Spleen (tissue), 11 donors: ENCODE measurements at regions not wholly inside any gene's neighbourhood (a gene's known extent, or its start where the extent isn't known, plus 50 kb on each side); places are given as distances from the start of the nearest gene placed in this dataset.

Experiments
- DNase-seq: peaks from one replicate; pipeline ENCODE4 v3.0.0-alpha.2; 2020
- H3K27ac ChIP-seq, 8 donors: fragments of 200-600 bp; sonication (generic) in 7 of 8; 1 replicate in 4 of 8; 2 replicates in 4 of 8; pipeline versions ENCODE4 v1.5.0 to v1.8.0; 2016 to 2021; ENCODE audit warnings: inconsistent platforms in 4 of 8, mild to moderate bottlenecking in 4 of 8, moderate library complexity in 1 of 8
- H3K27me3 ChIP-seq, 7 donors: fragments of 200-600 bp; sonication (generic) in 6 of 7; replicated peaks in 1 of 7; 1 replicate in 4 of 7; 2 replicates in 3 of 7; pipeline versions ENCODE4 v1.5.0 to v1.8.0; 2016 to 2021; ENCODE audit warnings: inconsistent platforms in 3 of 7, mild to moderate bottlenecking in 1 of 7
- H3K36me3 ChIP-seq, 6 donors: fragments of 200-600 bp; sonication (generic) in 5 of 6; 1 replicate in 4 of 6; 2 replicates in 2 of 6; pipeline versions ENCODE4 v1.5.0 to v1.8.0; 2016 to 2021; ENCODE audit warnings: inconsistent platforms in 2 of 6
- H3K4me1 ChIP-seq, 6 donors: fragments of 200-600 bp; sonication (generic) in 5 of 6; 1 replicate in 3 of 6; 2 replicates in 3 of 6; pipeline versions ENCODE4 v1.5.0 to v1.8.0; 2016 to 2021; ENCODE audit warnings: inconsistent platforms in 3 of 6
- H3K4me3 ChIP-seq, 8 donors: fragments of 200-600 bp; sonication (generic) in 7 of 8; 1 replicate in 4 of 8; 2 replicates in 4 of 8; pipeline versions ENCODE4 v1.5.0 to v1.8.0; 2016 to 2021; ENCODE audit warnings: inconsistent platforms in 4 of 8, mild to moderate bottlenecking in 4 of 8, moderate library complexity in 2 of 8
- H3K9me3 ChIP-seq, 8 donors: fragments of 200-600 bp; sonication (generic) in 7 of 8; 1 replicate in 4 of 8; 2 replicates in 4 of 8; pipeline versions ENCODE4 v1.5.0 to v1.8.0; 2016 to 2021; ENCODE audit warnings: inconsistent platforms in 4 of 8
- POLR2A ChIP-seq, 3 donors: fragments of 450-650 bp; IDR thresholded peaks; one replicate each; pipeline ENCODE4 v1.5.1; 2017; ENCODE audit warnings: antibody characterized with exemption in 3 of 3, mild to moderate bottlenecking in 1 of 3
- POLR2AphosphoS5 ChIP-seq, 3 donors: sonication (generic); formaldehyde crosslinking; IDR thresholded peaks; one replicate each; pipeline ENCODE4 v1.5.1; 2017; ENCODE audit warnings: antibody characterized with exemption in 3 of 3
- WGBS, 5 donors: extraction: QIAGEN DNeasy Blood & Tissue Kit in 3 of 5; methylation state at CpG; one replicate each; pipeline versions ENCODE4 v1.1.5 to v1.1.7; 2013 to 2018; 5-methylcytosine and 5-hydroxymethylcytosine counted together
- intact Hi-C: fragments of 100-400 bp; cut with DNase I; formaldehyde crosslinking; loops from one replicate; pipeline ENCODE4 v1.15.0; 2023; ENCODE audit warnings: low total_unique reads
- small RNA-seq, 4 donors: library from RNA; depleted of rRNA; stranded (forward); fragments of <200 nt; gene quantifications; one replicate each; pipeline ENCODE3, GENCODE V24; 2016
- TF ChIP-seq, protein P1 (sequence below), 11 experiments: fragments of 200-600 bp in 7 of 11; fragments of 450-650 bp in 4 of 11; sonication (generic) in 4 of 11; IDR thresholded peaks in 8 of 11; conservative IDR thresholded peaks in 3 of 11; 1 replicate in 7 of 11; 2 replicates in 4 of 11; pipeline versions ENCODE4 v1.4.0 to v1.8.0; 2016 to 2021; ENCODE audit warnings: antibody characterized with exemption in 11 of 11, inconsistent platforms in 4 of 11, mild to moderate bottlenecking in 1 of 11
- donor health status: healthy with polysubstance abuse.
- donor health status: DM: no; HTN: no; CAD: no; lungs with moderate emphysema.
- donor health status: DM: no; HTN: no; CAD: no.
- donor health status: Bipolar disorder and iron deficiency.
- donor health status: healthy.
- donor health status: DM: no; HTN: no; CAD: no.
- donor health status: DM: yes; HTN: yes; CAD: no.

DNA sequence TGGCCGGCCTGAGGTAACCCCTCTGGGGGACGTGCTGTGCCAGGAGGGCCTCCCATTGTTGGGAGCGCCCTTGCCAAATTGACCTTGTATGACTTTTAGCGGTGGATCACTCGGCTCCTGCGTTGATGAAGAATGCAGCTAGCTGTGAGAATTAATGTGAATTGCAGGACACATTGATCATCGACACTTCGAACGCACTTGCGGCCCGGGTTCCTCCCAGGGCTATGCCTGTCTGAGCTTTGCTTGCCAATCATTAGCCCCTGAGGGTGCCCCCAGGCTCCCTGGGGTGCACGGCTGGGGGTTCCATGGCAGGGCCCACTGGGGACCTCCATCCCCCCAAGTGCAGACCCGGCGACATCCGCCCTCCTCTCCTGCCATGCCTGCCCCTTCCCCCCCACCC is 672.4 kb downstream of the TSPY10 start:
- intact Hi-C loops: no loop called here
- Histone ChIP-seq H3K36me3 (no peaks in the 10 kb centered on the region), H3K4me3 (no peak overlapping the region), H3K27me3 (no peaks in the 10 kb centered on the region), H3K4me1 (no peaks in the 10 kb centered on the region), H3K27ac (no peak overlapping the region), H3K9me3 (peaks cover 0 to 56% (median 0%) of the 10 kb centered on the region in 8 donors)
- peak; percentile 30 for DNase-seq
- TF ChIP-seq, protein P1, sequence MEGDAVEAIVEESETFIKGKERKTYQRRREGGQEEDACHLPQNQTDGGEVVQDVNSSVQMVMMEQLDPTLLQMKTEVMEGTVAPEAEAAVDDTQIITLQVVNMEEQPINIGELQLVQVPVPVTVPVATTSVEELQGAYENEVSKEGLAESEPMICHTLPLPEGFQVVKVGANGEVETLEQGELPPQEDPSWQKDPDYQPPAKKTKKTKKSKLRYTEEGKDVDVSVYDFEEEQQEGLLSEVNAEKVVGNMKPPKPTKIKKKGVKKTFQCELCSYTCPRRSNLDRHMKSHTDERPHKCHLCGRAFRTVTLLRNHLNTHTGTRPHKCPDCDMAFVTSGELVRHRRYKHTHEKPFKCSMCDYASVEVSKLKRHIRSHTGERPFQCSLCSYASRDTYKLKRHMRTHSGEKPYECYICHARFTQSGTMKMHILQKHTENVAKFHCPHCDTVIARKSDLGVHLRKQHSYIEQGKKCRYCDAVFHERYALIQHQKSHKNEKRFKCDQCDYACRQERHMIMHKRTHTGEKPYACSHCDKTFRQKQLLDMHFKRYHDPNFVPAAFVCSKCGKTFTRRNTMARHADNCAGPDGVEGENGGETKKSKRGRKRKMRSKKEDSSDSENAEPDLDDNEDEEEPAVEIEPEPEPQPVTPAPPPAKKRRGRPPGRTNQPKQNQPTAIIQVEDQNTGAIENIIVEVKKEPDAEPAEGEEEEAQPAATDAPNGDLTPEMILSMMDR (IDR thresholded peaks at IDR 0.05 in 8 of 11, conservative IDR thresholded peaks at IDR 0.05 in 3 of 11): no peak
- no peak for TF ChIP-seq POLR2AphosphoS5 (IDR thresholded peaks at IDR 0.05)
- no peak for TF ChIP-seq POLR2A (IDR thresholded peaks at IDR 0.05)
- WGBS, 5 donors: 50 to 96% (median 83%) methylated on average over 8 to 15 of the region's 15 CpGs; no CpG with 5 or more reads in 1 of the 5 donors

Small RNAs in the stretch of these regions (small RNA-seq; reads per million reads assigned to genes)
- gene RNA5-8SP6: 1.3 to 4.0 (median 2.0) reads per million in 4 donors
